Endothelial cell of umbilical vein (primary cell): ENCODE measurements at regions not wholly inside any gene's neighbourhood (a gene's known extent, or its start where the extent isn't known, plus 50 kb on each side); places are given as distances from the start of the nearest gene placed in this dataset.

ENCODE experiments used
- BruUV-seq: library from RNA; stranded (reverse); fragments of 400-500 nt; replicated peaks from 2 replicates; lab custom pipeline; 2021; lab: Mats Ljungman, UMichigan
- CTCF ChIA-PET: fragments of 300-600, 350-600 bp; sonication (Branson Sonifier 250); formaldehyde crosslinking; loops from one replicate; lab custom pipeline; 2021; ENCODE audit warnings: antibody characterized with exemption, inconsistent platforms; lab: Charles Lee
- POLR2A ChIA-PET: fragments of 300-600, 350-600 bp; sonication (Branson Sonifier 250); formaldehyde crosslinking; loops from one replicate; lab custom pipeline; 2021; ENCODE audit warnings: antibody characterized with exemption, inconsistent platforms; lab: Charles Lee
- DNase-seq: peaks from one replicate; pipeline ENCODE4 v3.0.0-alpha.2; 2011; ENCODE audit warnings: low read depth, low spot score
- FAIRE-seq: peaks from 2 replicates; lab custom pipeline; 2011; peaks lifted over from hg19 to GRCh38; lab: Jason Lieb, UNC
- H2AFZ ChIP-seq: 2 replicates; pipeline ENCODE4 v1.6.0; 2012; ENCODE audit warnings: low read depth, low read length, control low read depth, inconsistent platforms
- H3K27ac ChIP-seq: 2 replicates; pipeline ENCODE4 v1.5.1; 2011; ENCODE audit warnings: low read depth, mild to moderate bottlenecking, control low read depth, low read length, moderate library complexity; ENCODE audit not compliant: insufficient read depth
- H3K27me3 ChIP-seq, 2 experiments: 2 replicates each; pipeline versions ENCODE4 v1.6.0 to v1.6.1; 2011; ENCODE audit warnings: low read length in 2 of 2, mixed read lengths in 1 of 2; ENCODE audit not compliant: control insufficient read depth in 2 of 2, insufficient read depth in 2 of 2
- H3K36me3 ChIP-seq, 2 experiments: 2 replicates in 1 of 2; 3 replicates in 1 of 2; pipeline ENCODE4 v1.5.1; 2011; ENCODE audit warnings: low read length in 2 of 2, mild to moderate bottlenecking in 1 of 2, moderate library complexity in 1 of 2; ENCODE audit not compliant: control insufficient read depth in 2 of 2, insufficient read depth in 2 of 2; ENCODE audit errors: extremely low read depth in 1 of 2
- H3K4me1 ChIP-seq: 3 replicates; pipeline ENCODE4 v1.5.1; 2011; ENCODE audit warnings: mild to moderate bottlenecking, low read length; ENCODE audit not compliant: control insufficient read depth, insufficient read depth; ENCODE audit errors: extremely low read depth
- H3K4me2 ChIP-seq: 2 replicates; pipeline ENCODE4 v1.6.1; 2011; ENCODE audit warnings: low read length, control low read depth, mixed read lengths; ENCODE audit not compliant: insufficient read depth
- H3K4me3 ChIP-seq, 3 experiments: fragments of 200-600 bp in 1 of 3; sonication (generic), shearing (Covaris generic) in 1 of 3; replicated peaks in 1 of 3; 2 replicates each; pipeline ENCODE4 v1.5.1; 2011 to 2016; ENCODE audit warnings: control low read depth in 3 of 3, low read length in 3 of 3, mild to moderate bottlenecking in 2 of 3, inconsistent platforms in 1 of 3, low read depth in 1 of 3, moderate library complexity in 1 of 3; ENCODE audit not compliant: insufficient read depth in 1 of 3
- H3K79me2 ChIP-seq: 2 replicates; pipeline ENCODE4 v1.6.0; 2012; ENCODE audit warnings: low read length, inconsistent platforms; ENCODE audit not compliant: control insufficient read depth, insufficient read depth
- H3K9ac ChIP-seq: replicated peaks from 2 replicates; pipeline ENCODE3; 2011; ENCODE audit warnings: low read length, control low read depth; ENCODE audit not compliant: insufficient read depth; ENCODE audit errors: extremely low read depth
- H3K9me1 ChIP-seq: replicated peaks from 3 replicates; pipeline ENCODE4 v1.6.0; 2011; ENCODE audit warnings: mild to moderate bottlenecking, low read length; ENCODE audit not compliant: control insufficient read depth, insufficient read depth; ENCODE audit errors: extremely low read depth
- H3K9me3 ChIP-seq: replicated peaks from 2 replicates; pipeline ENCODE4 v1.5.1; 2012; ENCODE audit warnings: low read length, inconsistent platforms; ENCODE audit not compliant: control insufficient read depth, insufficient read depth
- H4K20me1 ChIP-seq: replicated peaks from 2 replicates; pipeline ENCODE3; 2011; ENCODE audit warnings: mild to moderate bottlenecking, low read length; ENCODE audit not compliant: control insufficient read depth, insufficient read depth; ENCODE audit errors: extremely low read depth
- EZH2 ChIP-seq: IDR thresholded peaks from 2 replicates; pipeline ENCODE4 v1.6.1; 2012; ENCODE audit warnings: borderline replicate concordance, low read depth, mild to moderate bottlenecking, moderate library complexity, low read length, inconsistent platforms; ENCODE audit not compliant: severe bottlenecking
- FOS ChIP-seq: IDR thresholded peaks from 2 replicates; pipeline ENCODE4 v1.6.1; 2011; ENCODE audit warnings: mild to moderate bottlenecking, low read length, moderate library complexity, borderline replicate concordance; ENCODE audit not compliant: insufficient read depth
- GATA2 ChIP-seq: IDR thresholded peaks from 2 replicates; pipeline ENCODE4 v1.7.0; 2011; ENCODE audit warnings: low read depth, mild to moderate bottlenecking, moderate library complexity, mixed read lengths, low read length; ENCODE audit not compliant: insufficient read length, insufficient read depth
- JUN ChIP-seq: IDR thresholded peaks from 2 replicates; pipeline ENCODE4 v1.6.1; 2011; ENCODE audit warnings: borderline replicate concordance, low read depth; ENCODE audit not compliant: insufficient read length, insufficient read depth
- MYC ChIP-seq: IDR thresholded peaks from one replicate; pipeline ENCODE4 v1.6.1; 2011; ENCODE audit warnings: mild to moderate bottlenecking, low read depth, low read length
- POLR2A ChIP-seq: IDR thresholded peaks from 2 replicates; pipeline ENCODE4 v1.6.1; 2012; ENCODE audit warnings: low read depth, mild to moderate bottlenecking, control low read depth, low read length
- POLR2AphosphoS5 ChIP-seq: IDR thresholded peaks from 2 replicates; pipeline ENCODE4 v1.6.1; 2012; ENCODE audit warnings: low read depth, mild to moderate bottlenecking, control low read depth, low read length, moderate library complexity; ENCODE audit not compliant: insufficient read depth
- dilution Hi-C: fragments of 300-500 bp; cut with MboI; formaldehyde crosslinking; loops from one replicate; pipeline ENCODE4 v1.15.0; 2019; ENCODE audit warnings: low sequenced_read_pairs; ENCODE audit not compliant: extremely low pct_ligation_motif_present
- intact Hi-C: fragments of 100-400 bp; cut with micrococcal nuclease; formaldehyde crosslinking; loops from one replicate; pipeline ENCODE4 v1.10.0; 2022
- TF ChIP-seq, protein P1 (sequence below): IDR thresholded peaks from 2 replicates; pipeline ENCODE4 v1.6.1; 2011; ENCODE audit not compliant: insufficient read depth, insufficient read length
- TF ChIP-seq, protein P2 (sequence below), 2 donors: IDR thresholded peaks; 1 replicate in 1 of 2; 2 replicates in 1 of 2; pipeline ENCODE4 v1.5.1; 2011; ENCODE audit warnings: low read length in 2 of 2, mild to moderate bottlenecking in 2 of 2, moderate library complexity in 2 of 2, control low read depth in 1 of 2, inconsistent platforms in 1 of 2, low read depth in 1 of 2; ENCODE audit not compliant: insufficient read depth in 1 of 2; ENCODE audit errors: extremely low read depth in 1 of 2

DNA sequence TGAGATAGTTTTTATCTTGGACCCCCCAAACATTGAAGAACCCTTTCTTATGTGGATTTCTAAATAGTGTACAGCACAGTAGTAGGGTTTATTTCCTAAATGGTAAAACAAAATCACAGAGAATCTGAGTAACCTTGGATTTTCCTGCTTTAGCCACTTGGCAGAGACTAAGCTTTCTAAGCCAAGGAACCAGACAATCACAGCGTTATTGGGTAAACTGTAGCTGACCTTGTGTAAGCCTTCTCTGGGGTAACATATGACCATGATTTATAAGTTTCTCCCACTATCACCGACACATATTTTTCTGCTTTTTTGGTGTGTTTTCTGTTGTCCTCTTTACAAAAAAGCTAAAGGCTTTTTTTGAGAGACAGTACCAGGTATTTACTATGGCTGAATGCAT, 136.3 kb upstream of the PZP start:
- no TSS peak for BruUV-seq
- no peak overlapping the region for H2AFZ ChIP-seq
- H3K27ac ChIP-seq: no peak overlapping the region
- intact Hi-C loops: no loop called here
- H3K79me2 ChIP-seq: no peaks in the 10 kb centered on the region
- CTCF ChIA-PET: interaction anchor here (0.8 to 1.9 kb wide), 2 partner anchors 13 to 125 kb away, joined by 3 to 4 read pairs; no protein-coding TSS in a partner anchor
- H3K9me1 ChIP-seq: no peaks in the 10 kb centered on the region
- H3K4me2 ChIP-seq: no peak overlapping the region
- no peak overlapping the region for H3K9ac ChIP-seq
- DNase-seq (no peak), FAIRE-seq (no peak)
- H3K36me3 ChIP-seq: no peaks in the 10 kb centered on the region
- H3K4me3 ChIP-seq: no peak overlapping the region
- H3K9me3 ChIP-seq: no peaks in the 10 kb centered on the region
- H3K27me3 ChIP-seq: peaks cover 2 to 7% of the 10 kb centered on the region in 2 experiments
- POLR2A ChIA-PET: no interaction called here
- dilution Hi-C loops: no loop called here
- H3K4me1 ChIP-seq: no peaks in the 10 kb centered on the region
- H4K20me1 ChIP-seq: no peaks in the 10 kb centered on the region
- TF ChIP-seq GATA2 (no peak), POLR2AphosphoS5 (no peak), FOS (no peak), MYC (no peak), JUN (no peak), EZH2 (no peak), POLR2A (no peak)
- TF ChIP-seq, protein P1, sequence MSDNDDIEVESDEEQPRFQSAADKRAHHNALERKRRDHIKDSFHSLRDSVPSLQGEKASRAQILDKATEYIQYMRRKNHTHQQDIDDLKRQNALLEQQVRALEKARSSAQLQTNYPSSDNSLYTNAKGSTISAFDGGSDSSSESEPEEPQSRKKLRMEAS: no peak
- TF ChIP-seq, protein P2, sequence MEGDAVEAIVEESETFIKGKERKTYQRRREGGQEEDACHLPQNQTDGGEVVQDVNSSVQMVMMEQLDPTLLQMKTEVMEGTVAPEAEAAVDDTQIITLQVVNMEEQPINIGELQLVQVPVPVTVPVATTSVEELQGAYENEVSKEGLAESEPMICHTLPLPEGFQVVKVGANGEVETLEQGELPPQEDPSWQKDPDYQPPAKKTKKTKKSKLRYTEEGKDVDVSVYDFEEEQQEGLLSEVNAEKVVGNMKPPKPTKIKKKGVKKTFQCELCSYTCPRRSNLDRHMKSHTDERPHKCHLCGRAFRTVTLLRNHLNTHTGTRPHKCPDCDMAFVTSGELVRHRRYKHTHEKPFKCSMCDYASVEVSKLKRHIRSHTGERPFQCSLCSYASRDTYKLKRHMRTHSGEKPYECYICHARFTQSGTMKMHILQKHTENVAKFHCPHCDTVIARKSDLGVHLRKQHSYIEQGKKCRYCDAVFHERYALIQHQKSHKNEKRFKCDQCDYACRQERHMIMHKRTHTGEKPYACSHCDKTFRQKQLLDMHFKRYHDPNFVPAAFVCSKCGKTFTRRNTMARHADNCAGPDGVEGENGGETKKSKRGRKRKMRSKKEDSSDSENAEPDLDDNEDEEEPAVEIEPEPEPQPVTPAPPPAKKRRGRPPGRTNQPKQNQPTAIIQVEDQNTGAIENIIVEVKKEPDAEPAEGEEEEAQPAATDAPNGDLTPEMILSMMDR (IDR thresholded peaks at IDR 0.05; ENCODE audit: extremely low read depth in 1 of 2, insufficient read depth in 1 of 2, low read depth in 1 of 2, low read length in 2 of 2): no peak
